HFF-Myc (cell line): ENCODE measurements at regions not wholly inside any gene's neighbourhood (a gene's known extent, or its start where the extent isn't known, plus 50 kb on each side); places are given as distances from the start of the nearest gene placed in this dataset.

ENCODE experiments used
- DNase-seq: peaks from one replicate; pipeline ENCODE4 v3.0.0-alpha.2; 2011; ENCODE audit warnings: low read depth; ENCODE audit errors: extremely low read depth
- H3K4me3 ChIP-seq: replicated peaks from 2 replicates; pipeline ENCODE4 v1.5.1; 2011; ENCODE audit warnings: low read depth, mild to moderate bottlenecking, control low read depth, low read length
- TF ChIP-seq, protein P1 (sequence below): IDR thresholded peaks from 2 replicates; pipeline ENCODE4 v1.5.1; 2012; ENCODE audit warnings: mild to moderate bottlenecking, low read depth, low read length, control low read depth; ENCODE audit errors: missing control alignments

- no peak overlapping the region for H3K4me3 ChIP-seq
- no peak for DNase-seq
- TF ChIP-seq, protein P1, sequence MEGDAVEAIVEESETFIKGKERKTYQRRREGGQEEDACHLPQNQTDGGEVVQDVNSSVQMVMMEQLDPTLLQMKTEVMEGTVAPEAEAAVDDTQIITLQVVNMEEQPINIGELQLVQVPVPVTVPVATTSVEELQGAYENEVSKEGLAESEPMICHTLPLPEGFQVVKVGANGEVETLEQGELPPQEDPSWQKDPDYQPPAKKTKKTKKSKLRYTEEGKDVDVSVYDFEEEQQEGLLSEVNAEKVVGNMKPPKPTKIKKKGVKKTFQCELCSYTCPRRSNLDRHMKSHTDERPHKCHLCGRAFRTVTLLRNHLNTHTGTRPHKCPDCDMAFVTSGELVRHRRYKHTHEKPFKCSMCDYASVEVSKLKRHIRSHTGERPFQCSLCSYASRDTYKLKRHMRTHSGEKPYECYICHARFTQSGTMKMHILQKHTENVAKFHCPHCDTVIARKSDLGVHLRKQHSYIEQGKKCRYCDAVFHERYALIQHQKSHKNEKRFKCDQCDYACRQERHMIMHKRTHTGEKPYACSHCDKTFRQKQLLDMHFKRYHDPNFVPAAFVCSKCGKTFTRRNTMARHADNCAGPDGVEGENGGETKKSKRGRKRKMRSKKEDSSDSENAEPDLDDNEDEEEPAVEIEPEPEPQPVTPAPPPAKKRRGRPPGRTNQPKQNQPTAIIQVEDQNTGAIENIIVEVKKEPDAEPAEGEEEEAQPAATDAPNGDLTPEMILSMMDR = no peak
Observed at GRCh38 chr9:32260151-32260862, 124.1 kb upstream of the ACO1 start.

GRCh38 chr9:32264170-32264864 is 120.1 kb upstream of the ACO1 start:
- no peak overlapping the region for H3K4me3 ChIP-seq
- TF ChIP-seq, protein P1 = no peak
- DNase-seq = no peak

DNA sequence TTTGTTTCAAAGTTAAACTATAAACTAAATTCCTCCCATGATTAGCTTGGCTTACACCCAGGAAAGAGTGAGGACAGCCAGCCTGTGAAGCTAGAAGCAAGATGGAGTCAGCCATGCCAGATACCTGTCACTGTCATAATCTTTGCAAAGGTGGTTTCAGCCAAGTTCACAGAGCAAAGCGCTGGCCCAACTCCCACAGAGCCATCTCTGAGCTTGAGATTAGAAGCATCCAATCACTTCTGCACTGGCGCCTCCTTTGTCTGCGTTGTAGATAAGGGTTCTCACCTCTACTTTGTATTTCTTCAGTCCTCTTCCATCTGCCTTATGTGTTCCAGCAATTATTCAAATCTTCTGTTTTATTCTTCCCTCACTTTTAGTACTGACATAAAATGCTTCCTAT is 119.4 kb upstream of the ACO1 start:
- no peak for DNase-seq
- TF ChIP-seq, protein P1 = no peak
- no peak overlapping the region for H3K4me3 ChIP-seq

DNA sequence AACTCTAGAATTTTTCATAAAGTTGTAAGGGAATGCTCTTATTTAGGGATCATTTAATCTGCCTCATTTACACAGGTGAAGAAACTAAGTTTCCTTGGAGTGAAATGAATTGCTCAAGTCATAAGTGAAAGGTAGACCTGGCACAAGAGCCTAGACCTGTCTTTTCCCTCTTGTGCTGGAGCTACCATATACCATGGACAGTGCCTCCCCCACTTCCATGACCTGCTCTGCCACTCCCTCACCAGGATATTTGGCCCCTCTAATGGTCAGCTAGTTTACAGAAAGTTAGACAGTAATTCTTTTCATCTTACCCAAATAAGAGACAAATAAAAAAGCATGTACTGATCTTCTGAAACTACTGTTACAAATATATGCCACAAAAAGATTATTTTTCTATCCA is 105.5 kb upstream of the ACO1 start:
- TF ChIP-seq, protein P1 = no peak
- H3K4me3 ChIP-seq = no peak overlapping the region
- no peak for DNase-seq

DNA sequence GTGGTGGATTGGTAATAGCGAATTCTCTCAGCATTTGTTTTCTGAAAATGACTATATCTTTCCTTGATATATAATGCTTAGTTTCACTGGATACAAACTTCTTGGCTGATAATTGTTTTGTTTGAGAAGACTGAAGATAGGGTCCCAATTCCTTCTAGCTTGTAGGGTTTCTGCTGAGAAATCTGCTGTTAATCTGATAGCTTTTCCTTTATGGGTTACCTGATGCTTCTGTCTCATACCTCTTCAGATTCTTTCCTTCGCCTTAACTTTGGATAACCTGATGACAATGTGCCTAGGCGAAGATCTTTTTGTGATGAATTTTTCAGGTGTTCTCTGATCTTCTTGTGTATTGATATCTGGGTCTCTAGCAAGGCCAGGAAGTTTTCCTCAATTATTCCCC is 94.7 kb upstream of the ACO1 start:
- no peak for DNase-seq
- no peak overlapping the region for H3K4me3 ChIP-seq
- TF ChIP-seq, protein P1 = no peak

GRCh38 chr9:32291370-32291769 is 93.1 kb upstream of the ACO1 start:
- no peak overlapping the region for H3K4me3 ChIP-seq
- TF ChIP-seq, protein P1 = no peak
- no peak for DNase-seq
